Mucosa of rectum (tissue), 2 donors: ENCODE measurements at regions not wholly inside any gene's neighbourhood (a gene's known extent, or its start where the extent isn't known, plus 50 kb on each side); places are given as distances from the start of the nearest gene placed in this dataset.

Experiments
- H3K27ac ChIP-seq, 2 donors: one replicate each; pipeline ENCODE4 v1.7.0; 2013; ENCODE audit warnings: inconsistent platforms in 2 of 2, low read depth in 2 of 2, low read length in 2 of 2
- H3K27me3 ChIP-seq, 2 donors: one replicate each; pipeline ENCODE4 v1.7.0; 2013; ENCODE audit warnings: low read length in 2 of 2; ENCODE audit not compliant: control insufficient read depth in 2 of 2, insufficient read depth in 2 of 2
- H3K36me3 ChIP-seq, 2 donors: one replicate each; pipeline ENCODE4 v1.7.0; 2013; ENCODE audit warnings: low read length in 2 of 2; ENCODE audit not compliant: control insufficient read depth in 2 of 2, insufficient read depth in 2 of 2
- H3K4me1 ChIP-seq, 2 donors: one replicate each; pipeline ENCODE4 v1.7.0; 2013; ENCODE audit warnings: low read length in 2 of 2, mild to moderate bottlenecking in 1 of 2; ENCODE audit not compliant: control insufficient read depth in 2 of 2, insufficient read depth in 2 of 2
- H3K4me3 ChIP-seq, 2 donors: one replicate each; pipeline ENCODE4 v1.7.0; 2013; ENCODE audit warnings: low read length in 2 of 2
- H3K9ac ChIP-seq, 2 donors: one replicate each; pipeline ENCODE4 v1.7.0; 2013; ENCODE audit warnings: low read length in 2 of 2, low read depth in 1 of 2, mild to moderate bottlenecking in 1 of 2
- H3K9me3 ChIP-seq, 2 donors: one replicate each; pipeline ENCODE4 v1.7.0; 2013; ENCODE audit warnings: low read length in 2 of 2; ENCODE audit not compliant: control insufficient read depth in 2 of 2
- donor health status: healthy.
- donor health status: Normal muscosa, but diverticular disease.

- Histone ChIP-seq H3K9me3 (no peaks in the 10 kb centered on the region), H3K27ac (no peak overlapping the region), H3K4me3 (no peak overlapping the region), H3K9ac (no peak overlapping the region), H3K27me3 (no peaks in the 10 kb centered on the region), H3K36me3 (no peaks in the 10 kb centered on the region), H3K4me1 (no peaks in the 10 kb centered on the region)
Measured at GRCh38 chr9:27950382-27950781, 377.1 kb upstream of the C9orf72 start.

GRCh38 chr9:27954858-27955257 is 381.6 kb upstream of the C9orf72 start:
- Histone ChIP-seq H3K27me3 (no peaks in the 10 kb centered on the region), H3K27ac (no peak overlapping the region), H3K36me3 (no peaks in the 10 kb centered on the region), H3K9me3 (no peaks in the 10 kb centered on the region), H3K4me3 (no peak overlapping the region), H3K4me1 (no peaks in the 10 kb centered on the region), H3K9ac (no peak overlapping the region)

- no peak overlapping the region for H3K4me3 ChIP-seq
- no peak overlapping the region for H3K9ac ChIP-seq
- no peak overlapping the region for H3K27ac ChIP-seq
- no peaks in the 10 kb centered on the region for H3K27me3 ChIP-seq
- H3K36me3 ChIP-seq: no peaks in the 10 kb centered on the region
- no peaks in the 10 kb centered on the region for H3K9me3 ChIP-seq
- H3K4me1 ChIP-seq: no peaks in the 10 kb centered on the region
Measured at GRCh38 chr9:27963836-27964235, 390.6 kb upstream of the C9orf72 start.

- Histone ChIP-seq H3K27me3 (no peaks in the 10 kb centered on the region), H3K9me3 (no peaks in the 10 kb centered on the region), H3K4me1 (no peaks in the 10 kb centered on the region), H3K9ac (no peak overlapping the region), H3K27ac (no peak overlapping the region), H3K4me3 (no peak overlapping the region), H3K36me3 (no peaks in the 10 kb centered on the region)
Measured at GRCh38 chr9:27967210-27967609, 393.9 kb upstream of the C9orf72 start.

- Histone ChIP-seq H3K9ac (no peak overlapping the region), H3K36me3 (no peaks in the 10 kb centered on the region), H3K27me3 (no peaks in the 10 kb centered on the region), H3K9me3 (no peaks in the 10 kb centered on the region), H3K4me3 (no peak overlapping the region), H3K4me1 (no peaks in the 10 kb centered on the region), H3K27ac (no peak overlapping the region)
Measured at GRCh38 chr9:27977931-27978330, 404.6 kb upstream of the C9orf72 start.

- Histone ChIP-seq H3K36me3 (no peaks in the 10 kb centered on the region), H3K9me3 (peaks cover 0 to 2% of the 10 kb centered on the region in 2 donors), H3K27me3 (no peaks in the 10 kb centered on the region), H3K4me1 (no peaks in the 10 kb centered on the region), H3K27ac (no peak overlapping the region), H3K4me3 (no peak overlapping the region), H3K9ac (no peak overlapping the region)
Measured at GRCh38 chr9:27985714-27986113, 412.4 kb upstream of the C9orf72 start.

- no peak overlapping the region for H3K27ac ChIP-seq
- H3K9me3 ChIP-seq: peaks cover 0 to 2% of the 10 kb centered on the region in 2 donors
- H3K4me3 ChIP-seq: no peak overlapping the region
Measured at GRCh38 chr9:27990524-27990923, 417.2 kb upstream of the C9orf72 start.

GRCh38 chr9:27991221-27991620 is 417.9 kb upstream of the C9orf72 start:
- H3K27ac ChIP-seq: no peak overlapping the region
- H3K4me1 ChIP-seq: no peaks in the 10 kb centered on the region
- no peak overlapping the region for H3K4me3 ChIP-seq
- H3K27me3 ChIP-seq: no peaks in the 10 kb centered on the region
- peaks cover 0 to 2% of the 10 kb centered on the region in 2 donors for H3K9me3 ChIP-seq
- no peak overlapping the region for H3K9ac ChIP-seq
- H3K36me3 ChIP-seq: no peaks in the 10 kb centered on the region

More at GRCh38 chr9:27990524-27990923, 417.2 kb upstream of the C9orf72 start:
- no peaks in the 10 kb centered on the region for H3K27me3 ChIP-seq
- no peak overlapping the region for H3K9ac ChIP-seq
- no peaks in the 10 kb centered on the region for H3K36me3 ChIP-seq
- H3K4me1 ChIP-seq: no peaks in the 10 kb centered on the region

- Histone ChIP-seq H3K36me3 (no peaks in the 10 kb centered on the region), H3K27ac (no peak overlapping the region), H3K9me3 (no peaks in the 10 kb centered on the region), H3K27me3 (no peaks in the 10 kb centered on the region), H3K4me1 (no peaks in the 10 kb centered on the region), H3K4me3 (no peak overlapping the region), H3K9ac (no peak overlapping the region)
Measured at GRCh38 chr9:28001096-28001495, 427.8 kb upstream of the C9orf72 start.

- no peak overlapping the region for H3K9ac ChIP-seq
- H3K4me3 ChIP-seq: no peak overlapping the region
- H3K27me3 ChIP-seq: no peaks in the 10 kb centered on the region
Measured at GRCh38 chr9:28004900-28005299, 431.6 kb upstream of the C9orf72 start.

GRCh38 chr9:28005779-28006178 is 432.5 kb upstream of the C9orf72 start:
- H3K9ac ChIP-seq: no peak overlapping the region
- no peaks in the 10 kb centered on the region for H3K27me3 ChIP-seq
- no peaks in the 10 kb centered on the region for H3K36me3 ChIP-seq
- no peaks in the 10 kb centered on the region for H3K4me1 ChIP-seq
- no peak overlapping the region for H3K27ac ChIP-seq
- H3K9me3 ChIP-seq: no peaks in the 10 kb centered on the region
- no peak overlapping the region for H3K4me3 ChIP-seq

More at GRCh38 chr9:28004900-28005299, 431.6 kb upstream of the C9orf72 start:
- H3K36me3 ChIP-seq: no peaks in the 10 kb centered on the region
- H3K9me3 ChIP-seq: no peaks in the 10 kb centered on the region
- no peaks in the 10 kb centered on the region for H3K4me1 ChIP-seq
- H3K27ac ChIP-seq: no peak overlapping the region
